Epithelial cell of esophagus (primary cell): ENCODE measurements at regions not wholly inside any gene's neighbourhood (a gene's known extent, or its start where the extent isn't known, plus 50 kb on each side); places are given as distances from the start of the nearest gene placed in this dataset.

Experiments
- DNase-seq: peaks from one replicate; pipeline ENCODE4 v3.0.0; 2010; ENCODE audit warnings: low read depth
- H3K4me3 ChIP-seq: 2 replicates; pipeline ENCODE4 v1.5.1; 2011; ENCODE audit warnings: mild to moderate bottlenecking, low read length, control low read depth
- TF ChIP-seq, protein P1 (sequence below): IDR thresholded peaks from 2 replicates; pipeline ENCODE4 v1.5.1; 2011; ENCODE audit warnings: low read depth, mild to moderate bottlenecking, low read length, control low read depth, inconsistent platforms; ENCODE audit not compliant: insufficient read depth; ENCODE audit errors: missing control alignments

DNA sequence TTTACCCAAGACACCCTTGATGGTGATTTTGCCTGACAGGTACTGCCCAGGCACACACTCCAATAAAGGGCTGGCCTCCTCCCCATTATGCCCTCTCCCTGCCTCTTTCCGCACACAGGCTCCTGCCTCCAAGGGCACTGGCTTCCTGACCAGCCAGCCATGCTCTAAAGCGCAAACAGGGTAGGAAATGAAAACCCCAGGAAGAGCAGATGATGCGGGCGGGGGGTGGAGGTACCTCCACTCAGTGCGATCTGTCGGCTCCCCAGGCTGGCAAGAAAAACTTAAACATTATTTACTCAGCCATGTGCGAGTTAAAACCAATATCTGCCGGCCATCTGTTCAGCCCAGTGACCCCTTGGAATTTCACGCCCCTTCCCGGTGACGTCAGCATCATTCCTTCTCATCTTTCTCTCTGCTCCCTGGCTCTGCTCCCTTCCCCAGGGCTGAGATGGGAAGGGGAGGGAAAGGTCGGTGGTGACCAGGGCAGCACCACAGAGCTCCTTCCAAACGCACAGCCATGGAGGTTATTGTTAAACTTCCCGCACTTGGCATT lies 262.5 kb downstream of the CBLN1 start:
- no peak overlapping the region for H3K4me3 ChIP-seq
- TF ChIP-seq, protein P1, sequence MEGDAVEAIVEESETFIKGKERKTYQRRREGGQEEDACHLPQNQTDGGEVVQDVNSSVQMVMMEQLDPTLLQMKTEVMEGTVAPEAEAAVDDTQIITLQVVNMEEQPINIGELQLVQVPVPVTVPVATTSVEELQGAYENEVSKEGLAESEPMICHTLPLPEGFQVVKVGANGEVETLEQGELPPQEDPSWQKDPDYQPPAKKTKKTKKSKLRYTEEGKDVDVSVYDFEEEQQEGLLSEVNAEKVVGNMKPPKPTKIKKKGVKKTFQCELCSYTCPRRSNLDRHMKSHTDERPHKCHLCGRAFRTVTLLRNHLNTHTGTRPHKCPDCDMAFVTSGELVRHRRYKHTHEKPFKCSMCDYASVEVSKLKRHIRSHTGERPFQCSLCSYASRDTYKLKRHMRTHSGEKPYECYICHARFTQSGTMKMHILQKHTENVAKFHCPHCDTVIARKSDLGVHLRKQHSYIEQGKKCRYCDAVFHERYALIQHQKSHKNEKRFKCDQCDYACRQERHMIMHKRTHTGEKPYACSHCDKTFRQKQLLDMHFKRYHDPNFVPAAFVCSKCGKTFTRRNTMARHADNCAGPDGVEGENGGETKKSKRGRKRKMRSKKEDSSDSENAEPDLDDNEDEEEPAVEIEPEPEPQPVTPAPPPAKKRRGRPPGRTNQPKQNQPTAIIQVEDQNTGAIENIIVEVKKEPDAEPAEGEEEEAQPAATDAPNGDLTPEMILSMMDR: no peak
- DNase-seq: no peak

DNA sequence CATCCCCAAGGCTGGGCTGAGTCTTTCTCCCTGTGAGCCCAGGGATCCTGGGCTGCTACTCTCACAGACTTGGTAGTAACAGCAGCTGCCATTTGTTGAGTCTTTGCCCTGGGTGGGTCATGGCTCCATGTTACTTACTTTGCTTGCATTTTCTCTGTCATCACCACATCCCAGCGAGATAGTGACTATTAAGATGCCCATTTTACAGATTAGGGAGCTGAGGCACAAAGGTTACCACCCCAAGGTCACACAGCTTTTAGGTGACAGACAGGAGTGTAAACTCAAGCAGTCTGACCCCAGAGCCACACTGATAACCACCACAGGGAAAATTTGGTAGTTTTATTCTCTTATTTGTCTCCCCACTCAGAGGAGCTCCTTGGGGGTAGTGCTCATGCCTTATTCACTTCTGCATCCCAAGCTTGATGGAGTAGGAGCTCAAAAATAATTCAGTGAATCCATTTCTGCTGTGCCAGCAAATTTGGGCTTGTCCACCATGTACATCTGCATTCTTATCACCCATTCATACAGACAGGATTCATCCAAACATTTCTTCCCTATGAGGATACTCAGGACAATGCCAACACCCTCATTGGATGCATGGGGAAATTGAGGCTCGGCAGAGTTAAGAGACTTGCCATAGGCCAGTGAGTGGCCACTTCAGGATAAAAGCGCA lies 263.2 kb downstream of the CBLN1 start:
- DNase-seq: no peak
- H3K4me3 ChIP-seq: no peak overlapping the region
- TF ChIP-seq, protein P1: no peak

DNA sequence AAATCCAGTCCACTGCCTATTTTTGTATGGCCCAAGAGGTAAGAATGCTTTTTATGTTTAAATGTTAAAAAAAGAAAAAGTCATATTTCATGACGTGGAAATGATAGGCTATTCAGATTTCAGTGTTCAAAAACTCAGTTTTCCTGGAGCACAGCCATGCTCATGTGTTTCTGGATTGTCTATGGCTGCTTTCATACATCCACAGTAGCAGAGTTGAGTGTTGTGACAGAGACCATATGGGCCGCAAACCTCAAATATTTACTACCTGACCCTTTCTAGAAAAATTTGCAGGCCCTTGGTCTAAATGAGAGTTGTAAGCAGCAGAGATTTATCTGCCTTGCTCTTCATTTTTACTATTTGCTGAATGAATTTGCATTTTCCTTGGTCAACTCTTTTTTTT lies 264.1 kb downstream of the CBLN1 start:
- TF ChIP-seq, protein P1: no peak
- no peak for DNase-seq
- no peak overlapping the region for H3K4me3 ChIP-seq

DNA sequence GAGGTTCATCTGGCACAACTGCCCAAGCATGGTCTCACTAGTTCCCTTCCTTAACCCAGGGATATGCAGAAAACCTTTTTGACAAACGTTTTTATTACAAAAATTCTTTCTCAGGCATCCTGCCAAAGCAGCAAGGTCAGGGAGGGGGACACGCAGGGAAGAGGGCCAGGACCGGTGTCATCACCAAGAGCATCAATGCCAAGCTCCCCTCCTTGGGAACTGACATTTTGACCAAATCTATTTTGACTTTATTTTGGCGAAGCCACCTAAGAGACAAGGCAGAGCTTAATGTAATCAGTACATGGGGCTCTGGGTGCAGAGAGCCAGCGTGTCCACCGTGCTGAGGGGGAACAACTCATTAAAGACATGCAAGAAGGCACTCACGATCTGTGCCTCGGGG lies 265.2 kb downstream of the CBLN1 start:
- no peak overlapping the region for H3K4me3 ChIP-seq
- TF ChIP-seq, protein P1: no peak
- DNase-seq: no peak

DNA sequence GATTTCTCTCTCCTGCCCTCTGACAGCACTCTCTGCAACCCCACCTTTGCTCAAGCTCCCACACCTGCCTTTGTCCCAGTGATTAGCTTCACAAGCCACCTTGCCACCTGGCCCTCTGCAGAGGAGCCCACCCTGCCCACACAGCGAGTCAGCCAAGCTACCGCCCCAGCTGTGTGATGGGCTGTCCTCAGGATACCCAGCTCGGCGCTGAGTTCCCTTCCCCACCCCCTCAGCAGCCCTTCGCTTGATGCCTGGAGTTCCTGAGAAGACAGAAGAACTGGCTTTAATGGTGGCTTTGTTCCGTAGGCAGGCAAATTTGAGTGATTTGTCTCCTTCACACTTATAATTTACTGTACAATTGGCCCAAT lies 266.4 kb downstream of the CBLN1 start:
- no peak for DNase-seq
- H3K4me3 ChIP-seq: no peak overlapping the region
- TF ChIP-seq, protein P1: no peak

DNA sequence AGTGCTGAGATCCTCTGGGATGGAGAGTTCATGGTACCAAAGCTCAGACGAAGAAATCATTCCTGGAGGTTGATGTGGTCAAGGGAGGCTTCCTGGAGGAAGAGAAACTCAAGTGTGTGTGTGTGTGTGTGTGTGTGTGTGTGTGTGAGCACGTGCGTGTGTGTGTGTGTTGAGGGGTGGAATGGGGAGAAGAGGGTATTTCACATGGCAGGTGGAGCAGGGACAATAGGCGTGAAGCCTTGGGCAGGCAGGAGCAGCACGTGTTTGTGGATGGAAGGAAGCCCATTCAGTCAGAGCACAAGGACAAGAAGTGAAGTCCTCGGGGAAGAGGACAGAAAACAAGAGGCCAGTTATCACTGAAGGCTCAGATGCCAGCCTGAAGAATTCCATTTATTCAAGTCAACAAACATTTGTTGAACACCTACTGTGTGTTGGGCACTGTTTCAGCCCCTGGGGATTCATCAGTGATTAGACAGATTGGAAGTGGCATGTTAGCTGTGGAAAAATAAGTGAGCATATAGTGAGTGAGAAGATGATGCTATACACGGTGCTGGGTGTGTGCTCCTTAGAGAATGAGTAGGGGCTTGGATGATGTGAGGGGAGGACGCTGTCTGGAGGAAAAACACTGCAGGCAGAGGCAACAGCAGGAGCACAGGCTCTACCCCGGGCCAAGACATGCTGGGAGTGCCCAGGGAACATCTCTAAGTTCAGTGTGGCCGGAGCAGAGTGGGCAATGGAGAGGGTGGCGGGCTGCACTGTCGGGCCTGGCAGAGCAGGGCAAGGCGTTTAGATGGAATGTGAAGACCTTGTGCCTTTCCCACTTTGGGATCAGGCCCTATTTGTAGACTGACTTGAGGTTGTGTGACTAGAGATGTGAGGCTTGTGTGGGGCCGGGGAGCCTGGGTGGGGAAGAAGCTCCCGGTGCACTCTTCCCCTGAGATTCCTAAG lies 267.1 kb downstream of the CBLN1 start:
- no peak for DNase-seq
- TF ChIP-seq, protein P1: no peak
- no peak overlapping the region for H3K4me3 ChIP-seq
